Dedifferentiated amniotic fluid mesenchymal stem cell (primary cell): ENCODE measurements at regions not wholly inside any gene's neighbourhood (a gene's known extent, or its start where the extent isn't known, plus 50 kb on each side); places are given as distances from the start of the nearest gene placed in this dataset.

ENCODE experiments used
- DNase-seq: peaks from one replicate; pipeline ENCODE4 v3.0.0-alpha.2; 2016; ENCODE audit errors: extremely low spot score

GRCh38 chr14:97850886-97851285, 1053.7 kb downstream of the VRK1 start:
- DNase-seq = no peak

- no peak for DNase-seq
Observed at GRCh38 chr14:97851428-97851995, 1054.3 kb downstream of the VRK1 start.

DNA sequence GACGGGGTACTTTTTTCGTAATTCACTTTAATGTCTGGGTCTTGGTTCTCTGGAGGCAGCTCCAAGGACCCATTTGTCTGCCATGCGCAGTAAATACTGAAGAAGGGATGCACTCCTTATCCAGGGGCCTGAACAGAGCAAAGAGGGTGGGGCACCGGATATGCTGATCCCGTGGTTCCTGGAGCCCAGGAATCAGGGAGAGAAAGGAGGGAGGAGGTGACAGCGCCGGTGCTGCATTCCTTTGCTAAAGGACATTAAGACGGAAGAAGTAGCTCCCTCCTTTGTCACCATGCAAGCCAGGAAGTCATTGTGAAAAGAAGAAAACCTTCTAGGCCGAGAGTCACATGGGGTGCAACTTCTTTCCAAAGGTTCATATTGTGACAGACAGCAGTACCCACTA, 1057.7 kb downstream of the VRK1 start:
- no peak for DNase-seq

- no peak for DNase-seq
Observed at GRCh38 chr14:97866195-97866594, 1069.0 kb downstream of the VRK1 start.

GRCh38 chr14:97866664-97867063, 1069.5 kb downstream of the VRK1 start:
- DNase-seq = no peak

DNA sequence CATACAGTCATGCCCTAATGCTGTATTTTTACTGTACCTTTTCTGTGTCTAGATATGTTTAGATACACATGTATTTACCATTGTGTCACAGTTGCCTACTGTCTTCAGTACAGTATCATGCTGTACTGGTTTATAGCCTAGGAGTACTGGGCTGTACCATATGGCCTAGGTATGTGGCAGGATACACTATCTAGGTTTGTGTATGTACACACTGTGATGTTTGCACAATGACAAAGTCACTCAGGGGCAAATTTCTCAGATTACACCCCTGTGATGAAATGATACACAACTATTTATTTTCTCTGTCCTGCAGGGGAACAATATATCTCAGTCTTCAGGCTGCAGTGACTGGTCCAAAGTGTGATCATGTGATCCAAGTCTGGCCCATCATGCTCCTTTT, 1076.1 kb downstream of the VRK1 start:
- no peak for DNase-seq

- DNase-seq = no peak
Observed at GRCh38 chr14:97874394-97874793, 1077.2 kb downstream of the VRK1 start.

DNA sequence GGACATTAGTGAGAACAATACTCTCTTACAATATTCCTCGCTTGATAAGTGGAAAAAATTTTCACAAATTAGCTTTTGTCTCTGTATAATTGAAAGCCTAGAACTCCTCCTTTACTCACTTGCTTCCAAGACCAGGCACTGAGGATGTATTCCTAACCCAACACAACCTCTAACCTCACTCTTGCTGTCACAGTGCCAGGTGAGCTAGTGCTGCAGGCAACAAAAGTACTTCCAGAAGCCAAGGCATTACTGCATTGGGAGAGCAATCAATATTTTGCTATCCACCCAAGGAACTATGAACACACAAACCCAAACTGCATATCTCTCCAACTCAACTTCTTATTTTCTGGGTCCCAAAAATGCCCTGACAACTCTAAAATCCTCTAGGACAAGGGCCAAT, 1081.0 kb downstream of the VRK1 start:
- no peak for DNase-seq

DNA sequence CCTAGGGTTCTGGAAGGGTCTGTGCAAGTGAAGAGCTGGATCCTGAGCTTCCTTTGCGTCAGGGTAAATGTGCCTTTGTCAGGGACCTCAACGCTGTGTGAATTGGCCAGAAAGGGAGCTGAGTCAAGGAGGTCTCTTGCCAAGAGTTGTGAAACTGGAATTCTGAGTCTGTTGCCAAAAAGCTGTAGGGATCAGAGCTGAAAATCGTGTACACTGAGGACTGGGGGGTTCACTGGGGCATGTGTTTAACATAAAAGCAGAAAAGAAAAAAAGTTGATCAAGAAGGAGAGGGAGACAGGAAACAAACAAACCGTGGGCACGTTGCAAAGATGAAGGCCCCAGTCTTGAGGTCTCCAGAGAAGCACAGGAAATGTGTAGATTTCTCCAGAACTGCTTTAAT, 1081.5 kb downstream of the VRK1 start:
- no peak for DNase-seq

GRCh38 chr14:97887690-97888089, 1090.5 kb downstream of the VRK1 start:
- DNase-seq = no peak

DNA sequence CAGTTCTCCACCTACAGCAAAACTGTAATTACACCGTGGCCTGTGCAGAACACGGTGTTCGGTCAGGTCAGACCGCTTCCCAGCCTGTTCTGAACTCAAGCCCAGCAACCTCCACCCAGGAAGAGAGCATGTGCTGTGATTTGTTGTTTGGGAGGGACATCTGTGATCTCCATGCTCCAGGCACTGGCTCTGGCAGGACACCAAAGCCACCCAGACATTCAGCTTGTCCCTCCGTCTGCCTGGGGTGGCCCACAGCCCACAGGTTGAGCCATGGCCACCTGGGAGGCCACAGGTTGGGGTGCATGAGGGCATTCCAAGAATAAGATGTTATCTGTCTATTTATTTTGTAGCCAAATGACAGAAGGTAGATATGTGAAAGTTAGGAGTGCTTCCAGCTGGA, 1091.1 kb downstream of the VRK1 start:
- DNase-seq = no peak

GRCh38 chr14:97891515-97891914, 1094.3 kb downstream of the VRK1 start:
- DNase-seq = no peak

GRCh38 chr14:97894552-97894951, 1097.4 kb downstream of the VRK1 start:
- DNase-seq = no peak

GRCh38 chr14:97900196-97900854, 1103.1 kb downstream of the VRK1 start:
- DNase-seq = no peak

DNA sequence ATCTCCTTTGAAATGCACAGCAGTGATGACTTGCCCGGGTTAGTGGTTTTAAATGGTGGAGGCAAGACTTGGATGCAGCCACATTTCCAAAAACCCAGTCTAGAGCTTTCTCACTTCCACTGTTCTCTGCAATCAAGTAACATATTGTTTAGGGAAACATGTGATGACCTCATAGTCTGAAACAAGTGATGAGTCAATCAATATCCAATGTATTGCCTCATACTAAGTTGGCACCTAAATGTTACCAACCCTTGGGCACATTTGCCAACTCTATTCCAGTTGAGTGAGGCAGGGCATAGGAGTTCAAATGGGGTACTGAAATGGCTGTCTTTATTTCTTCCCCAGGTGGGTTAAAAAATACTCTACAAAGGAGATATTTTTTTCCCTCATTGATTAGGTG, 1105.4 kb downstream of the VRK1 start:
- no peak for DNase-seq

DNA sequence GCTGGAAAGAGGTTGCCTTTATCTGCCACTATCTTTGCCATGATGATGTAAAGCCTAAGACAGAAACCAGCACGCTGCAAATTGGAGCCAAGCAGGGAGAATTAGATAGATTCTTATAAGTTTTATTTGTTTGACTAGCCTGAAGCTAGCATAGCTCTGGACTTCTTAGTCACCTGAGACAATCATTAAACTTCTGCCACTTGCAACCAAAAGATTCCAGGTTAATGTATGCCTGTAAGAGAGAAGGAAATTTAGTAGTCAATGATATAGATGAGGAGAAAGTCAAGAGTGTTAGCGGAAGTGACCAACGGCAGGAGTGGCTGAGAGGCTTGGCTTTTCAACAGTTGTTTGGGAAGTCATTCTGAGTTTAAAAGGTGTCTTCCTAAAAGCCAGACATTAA, 1106.6 kb downstream of the VRK1 start:
- no peak for DNase-seq

- no peak for DNase-seq
Observed at GRCh38 chr14:97912217-97912616, 1115.0 kb downstream of the VRK1 start.

- DNase-seq = no peak
Observed at GRCh38 chr14:97916100-97916499, 1118.9 kb downstream of the VRK1 start.

- DNase-seq = no peak
Observed at GRCh38 chr14:97916669-97917568, 1119.7 kb downstream of the VRK1 start.

- DNase-seq = no peak
Observed at GRCh38 chr14:97920201-97920600, 1123.0 kb downstream of the VRK1 start.

GRCh38 chr14:97921296-97921695, 1124.1 kb downstream of the VRK1 start:
- no peak for DNase-seq

DNA sequence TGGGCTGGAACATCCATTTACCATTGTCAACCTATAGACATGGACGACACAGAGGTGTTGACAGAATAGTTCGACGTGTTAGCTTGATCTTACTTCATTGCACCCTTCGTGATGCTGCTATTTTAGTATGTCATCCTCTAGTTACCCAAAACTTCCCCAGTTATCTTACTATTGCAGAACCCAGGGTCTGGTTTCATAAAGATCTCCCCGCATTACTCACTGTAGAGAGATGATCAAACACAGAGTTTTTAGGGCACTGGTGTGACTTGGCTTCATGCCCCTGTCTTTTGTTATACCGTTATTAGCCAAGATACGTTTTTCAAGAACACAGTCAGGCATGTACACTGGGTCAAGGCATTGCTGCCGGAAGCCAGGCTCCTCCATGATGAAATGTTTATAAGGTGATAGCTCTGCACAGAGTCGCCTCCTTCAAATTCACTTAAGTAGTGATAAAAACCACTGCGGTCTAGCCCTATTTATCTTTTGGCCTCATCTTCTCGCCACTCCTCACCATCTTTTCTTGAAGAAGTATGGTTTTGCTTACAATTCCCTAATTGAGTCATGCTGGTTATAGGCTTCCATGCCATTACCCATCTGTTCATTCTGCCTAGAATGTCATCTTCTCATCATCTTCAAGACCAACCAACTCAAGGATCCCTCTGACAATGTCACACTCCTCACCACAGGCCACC, 1127.9 kb downstream of the VRK1 start:
- no peak for DNase-seq
